Smooth muscle cell (in vitro differentiated cells): ENCODE measurements at regions not wholly inside any gene's neighbourhood (a gene's known extent, or its start where the extent isn't known, plus 50 kb on each side); places are given as distances from the start of the nearest gene placed in this dataset.

Experiments
- DNase-seq: peaks from one replicate; lab custom pipeline; 2025; ENCODE audit not compliant: unreplicated experiment; lab: John Stamatoyannopoulos, UW
- H2AFZ ChIP-seq: fragments of 200-600 bp; sonication (generic); 2 replicates; pipeline ENCODE4 v1.6.0; 2016; ENCODE audit warnings: antibody characterized with exemption, low read depth, mild to moderate bottlenecking
- H3F3A ChIP-seq: fragments of 200-600 bp; sonication (generic); 2 replicates; pipeline ENCODE4 v1.6.0; 2017; ENCODE audit warnings: antibody characterized with exemption, low read depth
- H3K27ac ChIP-seq: fragments of 200-600 bp; sonication (generic); 2 replicates; pipeline ENCODE4 v1.5.1; 2016; ENCODE audit warnings: low read depth, mild to moderate bottlenecking
- H3K27me3 ChIP-seq: fragments of 200-600 bp; sonication (generic); 2 replicates; pipeline ENCODE4 v1.6.1; 2016; ENCODE audit warnings: low read depth, mild to moderate bottlenecking
- H3K36me3 ChIP-seq: fragments of 200-600 bp; sonication (generic); 2 replicates; pipeline ENCODE4 v1.5.1; 2016; ENCODE audit warnings: low read depth
- H3K4me1 ChIP-seq: fragments of 200-600 bp; sonication (generic); 2 replicates; pipeline ENCODE4 v1.5.1; 2016; ENCODE audit warnings: low read depth
- H3K4me2 ChIP-seq: fragments of 200-600 bp; sonication (generic); 2 replicates; pipeline ENCODE4 v1.6.0; 2016; ENCODE audit warnings: mild to moderate bottlenecking
- H3K4me3 ChIP-seq: fragments of 200-600 bp; sonication (generic); 2 replicates; pipeline ENCODE4 v1.5.1; 2016; ENCODE audit warnings: mild to moderate bottlenecking
- H3K79me2 ChIP-seq: fragments of 200-600 bp; sonication (generic); 2 replicates; pipeline ENCODE4 v1.6.0; 2016; ENCODE audit warnings: low read depth, mild to moderate bottlenecking
- H3K9ac ChIP-seq: fragments of 200-600 bp; sonication (generic); 2 replicates; pipeline ENCODE4 v1.6.0; 2016; ENCODE audit warnings: low read depth
- H3K9me3 ChIP-seq: fragments of 200-600 bp; sonication (generic); replicated peaks from 2 replicates; pipeline ENCODE4 v1.5.1; 2016; ENCODE audit warnings: low read depth
- H4K20me1 ChIP-seq: fragments of 200-600 bp; sonication (generic); 2 replicates; pipeline ENCODE4 v1.6.0; 2016; ENCODE audit warnings: low read depth
- CTCF ChIP-seq: fragments of 200-600 bp; sonication (generic); IDR thresholded peaks from 2 replicates; pipeline ENCODE4 v1.5.1; 2017; ENCODE audit warnings: borderline replicate concordance, mild to moderate bottlenecking, antibody characterized with exemption; ENCODE audit not compliant: insufficient read depth, poor library complexity, severe bottlenecking
- WGBS: methylation state at CpG from one replicate; pipeline ENCODE4 v1.1.7; 2016; ENCODE audit warnings: low lambda C conversion rate; 5-methylcytosine and 5-hydroxymethylcytosine counted together

DNA sequence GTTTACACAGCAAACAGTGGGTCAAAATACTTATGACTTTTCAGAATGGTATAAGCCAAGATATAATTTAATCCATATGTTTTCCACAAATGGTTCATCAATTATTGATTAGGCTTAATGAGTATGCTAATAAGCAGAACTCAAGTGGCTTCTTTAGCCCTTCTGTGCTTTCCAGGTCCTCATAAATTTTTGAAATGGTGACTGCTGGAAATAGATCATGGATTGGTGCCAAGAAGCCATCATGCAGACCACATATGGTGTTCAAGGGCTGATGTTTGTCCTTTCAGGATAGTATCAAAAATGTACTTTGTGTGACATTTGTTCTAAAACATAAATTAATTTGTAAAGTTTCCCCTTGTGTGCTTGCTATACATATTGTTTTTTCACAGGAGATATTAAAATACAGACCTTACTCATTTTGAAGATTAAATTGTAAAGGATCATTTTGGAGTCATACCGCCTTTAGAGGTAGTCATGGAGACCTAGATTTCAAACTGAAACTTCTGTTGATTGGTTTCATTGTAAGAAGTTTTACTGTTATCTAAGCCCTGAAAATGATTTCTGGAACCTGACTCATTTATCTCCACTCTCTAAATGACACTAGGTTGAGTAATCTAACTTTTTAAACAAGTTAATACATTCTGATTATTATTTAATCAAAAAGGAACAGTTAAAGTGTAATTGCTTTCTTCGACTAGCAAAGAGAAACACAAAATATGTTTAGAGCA, 507.9 kb downstream of the PLA2G4A start:
- Histone ChIP-seq H3K9ac (no peak overlapping the region), H3F3A (no peaks in the 10 kb centered on the region), H3K79me2 (no peaks in the 10 kb centered on the region), H3K36me3 (no peaks in the 10 kb centered on the region), H3K27me3 (no peaks in the 10 kb centered on the region), H3K4me3 (no peak overlapping the region), H3K9me3 (no peaks in the 10 kb centered on the region), H3K4me2 (no peak overlapping the region), H2AFZ (no peak overlapping the region), H4K20me1 (no peaks in the 10 kb centered on the region), H3K27ac (no peak overlapping the region), H3K4me1 (no peaks in the 10 kb centered on the region)
- no peak for TF ChIP-seq CTCF
- DNase-seq = no peak
- WGBS = 95% methylated on average over 2 of the region's 2 CpGs

GRCh38 chr1:187338762-187339412, 510.1 kb downstream of the PLA2G4A start:
- Histone ChIP-seq H3K4me3 (no peak overlapping the region), H3K27me3 (no peaks in the 10 kb centered on the region), H2AFZ (no peak overlapping the region), H3K27ac (no peak overlapping the region), H3K9ac (no peak overlapping the region), H3F3A (no peaks in the 10 kb centered on the region), H3K79me2 (no peaks in the 10 kb centered on the region), H3K4me1 (no peaks in the 10 kb centered on the region), H4K20me1 (no peaks in the 10 kb centered on the region), H3K9me3 (no peaks in the 10 kb centered on the region), H3K36me3 (no peaks in the 10 kb centered on the region), H3K4me2 (no peak overlapping the region)
- TF ChIP-seq CTCF = no peak
- DNase-seq = no peak

- Histone ChIP-seq H3K9ac (no peak overlapping the region), H3K4me2 (no peak overlapping the region), H3F3A (no peaks in the 10 kb centered on the region), H3K4me3 (no peak overlapping the region), H3K27me3 (no peaks in the 10 kb centered on the region), H3K36me3 (no peaks in the 10 kb centered on the region), H3K9me3 (no peaks in the 10 kb centered on the region), H3K79me2 (no peaks in the 10 kb centered on the region), H3K27ac (no peak overlapping the region), H4K20me1 (no peaks in the 10 kb centered on the region), H2AFZ (peak overlapping the region; percentile 3), H3K4me1 (no peaks in the 10 kb centered on the region)
- no peak for DNase-seq
- no peak for TF ChIP-seq CTCF
- WGBS = 70% methylated on average over 5 of the region's 5 CpGs
These were observed 513.7 kb downstream of the PLA2G4A start for GRCh38 chr1:187342495-187342894.

GRCh38 chr1:187374082-187374481, 545.3 kb downstream of the PLA2G4A start:
- Histone ChIP-seq H4K20me1 (no peaks in the 10 kb centered on the region), H3K4me1 (no peaks in the 10 kb centered on the region), H3K27me3 (no peaks in the 10 kb centered on the region), H3K79me2 (no peaks in the 10 kb centered on the region), H3K9ac (no peak overlapping the region), H3K9me3 (no peaks in the 10 kb centered on the region), H3K4me3 (no peak overlapping the region), H3K4me2 (no peak overlapping the region), H3F3A (no peaks in the 10 kb centered on the region), H3K36me3 (no peaks in the 10 kb centered on the region), H2AFZ (peak overlapping the region; percentile 40), H3K27ac (no peak overlapping the region)
- no peak for TF ChIP-seq CTCF
- DNase-seq = no peak
- 48% methylated on average over 7 of the region's 7 CpGs for WGBS
